Left lung (tissue), 4 donors: ENCODE measurements at regions not wholly inside any gene's neighbourhood (a gene's known extent, or its start where the extent isn't known, plus 50 kb on each side); places are given as distances from the start of the nearest gene placed in this dataset.

Experiments
- ATAC-seq: fragments of 200-7000 bp; cut with Tn5 transposase; one replicate; pipeline ENCODE4 v1.9.1; 2020; ENCODE audit warnings: moderate library complexity
- DNase-seq, 4 donors: peaks; one replicate each; pipeline ENCODE4 v3.0.0-alpha.2; 2013 to 2020
- H3K27ac ChIP-seq, 2 donors: fragments of 200-600 bp; sonication (generic) in 1 of 2; one replicate each; pipeline versions ENCODE4 v1.5.0 to v1.8.0; 2020 to 2021
- H3K27me3 ChIP-seq, 2 donors: fragments of 200-600 bp; sonication (generic) in 1 of 2; one replicate each; pipeline versions ENCODE4 v1.5.0 to v1.8.0; 2020 to 2021
- H3K36me3 ChIP-seq, 2 donors: fragments of 200-600 bp; sonication (generic) in 1 of 2; one replicate each; pipeline versions ENCODE4 v1.5.0 to v1.8.0; 2020 to 2021
- H3K4me1 ChIP-seq, 2 donors: fragments of 200-600 bp; one replicate each; pipeline ENCODE4 v1.8.0; 2021
- H3K4me3 ChIP-seq, 2 donors: fragments of 200-600 bp; sonication (generic) in 1 of 2; one replicate each; pipeline versions ENCODE4 v1.5.0 to v1.8.0; 2020 to 2021; ENCODE audit warnings: mild to moderate bottlenecking in 1 of 2
- H3K9me3 ChIP-seq, 2 donors: fragments of 200-600 bp; sonication (generic) in 1 of 2; one replicate each; pipeline versions ENCODE4 v1.5.0 to v1.8.0; 2020 to 2021
- CTCF ChIP-seq, 2 donors: fragments of 200-600 bp; sonication (generic) in 1 of 2; IDR thresholded peaks; one replicate each; pipeline versions ENCODE4 v1.5.0 to v1.8.0; 2021; ENCODE audit warnings: antibody characterized with exemption in 2 of 2
- intact Hi-C, 2 donors: fragments of 100-400 bp; cut with DNase I; formaldehyde crosslinking; loops; one replicate each; pipeline versions ENCODE4 v1.11.2 to v1.14.2; 2022
- donor health status: DM: no; HTN: yes; CAD: no.
- donor health status: DM: no; HTN: no; CAD: no.

- Histone ChIP-seq H3K27ac (no peak overlapping the region), H3K36me3 (no peaks in the 10 kb centered on the region), H3K4me3 (no peak overlapping the region), H3K27me3 (no peaks in the 10 kb centered on the region), H3K4me1 (no peaks in the 10 kb centered on the region), H3K9me3 (peaks cover 0 to 5% of the 10 kb centered on the region in 2 donors)
- no peak for DNase-seq
- ATAC-seq: no peak
- TF ChIP-seq CTCF (IDR thresholded peaks at IDR 0.05): no peak
- intact Hi-C loops: no loop called here
Measured at GRCh38 chr3:25212736-25213135, 215.3 kb upstream of the RARB start.

- DNase-seq (peak in 2 of 4 donors; percentile 11 to 53), ATAC-seq (no peak)
- no peak for TF ChIP-seq CTCF (IDR thresholded peaks at IDR 0.05)
- no peaks in the 10 kb centered on the region for H3K36me3 ChIP-seq
- H3K27ac ChIP-seq: no peak overlapping the region
- H3K4me1 ChIP-seq: no peaks in the 10 kb centered on the region
- intact Hi-C loops: no loop called here
- no peaks in the 10 kb centered on the region for H3K9me3 ChIP-seq
- no peak overlapping the region for H3K4me3 ChIP-seq
- no peaks in the 10 kb centered on the region for H3K27me3 ChIP-seq
Measured at GRCh38 chr3:25214034-25214433, 214.0 kb upstream of the RARB start.

GRCh38 chr3:25218362-25218761, 209.7 kb upstream of the RARB start:
- Histone ChIP-seq H3K36me3 (no peaks in the 10 kb centered on the region), H3K27me3 (no peaks in the 10 kb centered on the region), H3K9me3 (no peaks in the 10 kb centered on the region), H3K27ac (no peak overlapping the region), H3K4me3 (no peak overlapping the region), H3K4me1 (no peaks in the 10 kb centered on the region)
- ATAC-seq (no peak), DNase-seq (no peak)
- no peak for TF ChIP-seq CTCF (IDR thresholded peaks at IDR 0.05)
- intact Hi-C loops: no loop called here

GRCh38 chr3:25226747-25227146, 201.3 kb upstream of the RARB start:
- no peak for DNase-seq
- no peak for ATAC-seq
- no peak for TF ChIP-seq CTCF (IDR thresholded peaks at IDR 0.05)
- H3K4me3 ChIP-seq: no peak overlapping the region
- no peak overlapping the region for H3K27ac ChIP-seq
- H3K27me3 ChIP-seq: no peaks in the 10 kb centered on the region
- intact Hi-C loops: no loop called here
- no peaks in the 10 kb centered on the region for H3K9me3 ChIP-seq
- H3K36me3 ChIP-seq: no peaks in the 10 kb centered on the region
- H3K4me1 ChIP-seq: no peaks in the 10 kb centered on the region

- H3K4me1 ChIP-seq: no peaks in the 10 kb centered on the region
- TF ChIP-seq CTCF (IDR thresholded peaks at IDR 0.05): no peak
- intact Hi-C loops: no loop called here
- DNase-seq (no peak), ATAC-seq (no peak)
- H3K9me3 ChIP-seq: no peaks in the 10 kb centered on the region
- no peaks in the 10 kb centered on the region for H3K27me3 ChIP-seq
- H3K27ac ChIP-seq: no peak overlapping the region
- H3K4me3 ChIP-seq: no peak overlapping the region
- no peaks in the 10 kb centered on the region for H3K36me3 ChIP-seq
Measured at GRCh38 chr3:25229586-25229985, 198.5 kb upstream of the RARB start.
